MCF 10A (cell line): ENCODE measurements at regions not wholly inside any gene's neighbourhood (a gene's known extent, or its start where the extent isn't known, plus 50 kb on each side); places are given as distances from the start of the nearest gene placed in this dataset.

Source experiments
- BruUV-seq: library from RNA; stranded (reverse); fragments of 400-500 nt; replicated peaks from 2 replicates; lab custom pipeline; 2021; lab: Mats Ljungman, UMichigan
- CTCF ChIA-PET: fragments of 300-600 bp; sonication (Branson Sonifier 250); formaldehyde crosslinking; extraction: SDS; loops from one replicate; lab custom pipeline; 2021; ENCODE audit warnings: antibody characterized with exemption, inconsistent platforms; lab: Yijun Ruan, JAX
- POLR2A ChIA-PET: fragments of 300-600, 350-650 bp; sonication (Branson Sonifier 250); formaldehyde crosslinking; extraction: SDS; loops from one replicate; lab custom pipeline; 2020; ENCODE audit warnings: antibody characterized with exemption, inconsistent platforms; lab: Yijun Ruan, JAX
- DNase-seq: peaks from one replicate; pipeline ENCODE4 v3.0.0-alpha.2; 2018; ENCODE audit not compliant: unreplicated experiment
- H3K27ac Mint-ChIP-seq: one replicate; pipeline ENCODE4 v1.8.0; 2022; ENCODE audit warnings: mild to moderate bottlenecking, low read depth, mixed read lengths; ENCODE audit not compliant: unreplicated experiment
- H3K27me3 Mint-ChIP-seq: one replicate; pipeline ENCODE4 v1.8.0; 2022; ENCODE audit warnings: mixed read lengths; ENCODE audit not compliant: insufficient read depth, unreplicated experiment
- H3K36me3 Mint-ChIP-seq: one replicate; pipeline ENCODE4 v1.8.0; 2022; ENCODE audit warnings: mild to moderate bottlenecking, moderate library complexity, mixed read lengths; ENCODE audit not compliant: insufficient read depth, unreplicated experiment
- H3K4me1 Mint-ChIP-seq: one replicate; pipeline ENCODE4 v1.8.0; 2022; ENCODE audit warnings: mixed read lengths; ENCODE audit not compliant: insufficient read depth, unreplicated experiment
- H3K4me3 Mint-ChIP-seq: one replicate; pipeline ENCODE4 v1.8.0; 2022; ENCODE audit warnings: mild to moderate bottlenecking, moderate library complexity, mixed read lengths; ENCODE audit not compliant: unreplicated experiment
- H3K9me3 Mint-ChIP-seq: one replicate; pipeline ENCODE4 v1.8.0; 2022; ENCODE audit warnings: mixed read lengths; ENCODE audit not compliant: unreplicated experiment
- intact Hi-C: fragments of 100-400 bp; cut with micrococcal nuclease; formaldehyde crosslinking; loops from 2 replicates; pipeline ENCODE4 v1.14.1; 2022
- TF ChIP-seq, protein P1 (sequence below): fragments of 200-600 bp; IDR thresholded peaks from one replicate; pipeline ENCODE4 v1.8.0; 2022; ENCODE audit warnings: antibody characterized with exemption, mild to moderate bottlenecking; ENCODE audit not compliant: unreplicated experiment

DNA sequence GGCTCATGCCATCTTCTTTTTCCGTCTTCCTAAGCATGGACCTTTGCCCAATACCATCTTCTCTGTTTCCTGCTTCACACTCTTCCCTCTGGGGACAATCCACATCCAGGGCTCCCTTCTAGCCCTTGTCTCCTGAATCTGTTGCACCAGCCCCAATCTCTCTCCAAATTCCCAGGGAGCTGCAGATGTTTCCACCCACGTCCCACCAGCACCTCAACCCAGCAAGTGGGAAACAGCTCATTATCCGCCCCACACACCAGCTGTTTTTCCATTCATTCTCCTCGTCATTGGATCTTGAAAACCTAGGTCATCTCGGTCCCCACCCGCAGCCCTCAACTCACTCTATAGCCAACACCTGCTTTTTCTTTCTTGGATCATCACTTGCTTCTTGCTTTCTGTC lies 185.0 kb upstream of the CDYL start:
- TF ChIP-seq, protein P1, sequence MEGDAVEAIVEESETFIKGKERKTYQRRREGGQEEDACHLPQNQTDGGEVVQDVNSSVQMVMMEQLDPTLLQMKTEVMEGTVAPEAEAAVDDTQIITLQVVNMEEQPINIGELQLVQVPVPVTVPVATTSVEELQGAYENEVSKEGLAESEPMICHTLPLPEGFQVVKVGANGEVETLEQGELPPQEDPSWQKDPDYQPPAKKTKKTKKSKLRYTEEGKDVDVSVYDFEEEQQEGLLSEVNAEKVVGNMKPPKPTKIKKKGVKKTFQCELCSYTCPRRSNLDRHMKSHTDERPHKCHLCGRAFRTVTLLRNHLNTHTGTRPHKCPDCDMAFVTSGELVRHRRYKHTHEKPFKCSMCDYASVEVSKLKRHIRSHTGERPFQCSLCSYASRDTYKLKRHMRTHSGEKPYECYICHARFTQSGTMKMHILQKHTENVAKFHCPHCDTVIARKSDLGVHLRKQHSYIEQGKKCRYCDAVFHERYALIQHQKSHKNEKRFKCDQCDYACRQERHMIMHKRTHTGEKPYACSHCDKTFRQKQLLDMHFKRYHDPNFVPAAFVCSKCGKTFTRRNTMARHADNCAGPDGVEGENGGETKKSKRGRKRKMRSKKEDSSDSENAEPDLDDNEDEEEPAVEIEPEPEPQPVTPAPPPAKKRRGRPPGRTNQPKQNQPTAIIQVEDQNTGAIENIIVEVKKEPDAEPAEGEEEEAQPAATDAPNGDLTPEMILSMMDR = no peak
- H3K27me3 Mint-ChIP-seq = no peaks in the 10 kb centered on the region
- intact Hi-C loops = no loop called here

DNA sequence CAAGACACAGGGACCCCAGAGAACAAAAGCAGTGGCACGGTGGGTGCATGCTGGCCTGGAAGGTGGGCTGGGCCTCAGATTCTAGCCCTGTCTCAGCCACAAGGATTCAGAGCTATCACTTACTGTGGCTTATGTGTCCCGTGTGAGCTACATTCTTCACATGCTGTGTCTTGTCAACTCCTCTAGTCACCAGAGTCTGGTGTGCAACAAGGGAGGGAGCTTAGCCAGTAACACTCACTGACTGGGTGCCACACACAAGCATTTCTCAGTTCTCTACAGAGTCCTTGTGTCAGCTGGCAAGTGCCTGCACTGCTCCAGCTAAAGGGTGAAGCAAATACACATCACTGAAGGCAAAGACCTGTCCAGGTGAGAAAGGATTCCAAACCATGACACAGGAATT lies 186.9 kb upstream of the CDYL start:
- POLR2A ChIA-PET = no interaction called here
- TF ChIP-seq, protein P1 = no peak
- Mint-ChIP-seq H3K27ac (no peak overlapping the region), H3K4me3 (no peak overlapping the region), H3K36me3 (no peaks in the 10 kb centered on the region), H3K9me3 (peaks cover 10% of the 10 kb centered on the region), H3K27me3 (no peaks in the 10 kb centered on the region), H3K4me1 (peaks cover 23% of the 10 kb centered on the region)
- intact Hi-C loops = no loop called here
- CTCF ChIA-PET = no interaction called here
- DNase-seq = no peak
- no TSS peak for BruUV-seq

More for the DNA sequence above, 185.0 kb upstream of the CDYL start:
- Mint-ChIP-seq H3K9me3 (peaks cover 10% of the 10 kb centered on the region), H3K4me1 (peaks cover 18% of the 10 kb centered on the region), H3K36me3 (no peaks in the 10 kb centered on the region), H3K27ac (no peak overlapping the region), H3K4me3 (no peak overlapping the region)
- ChIA-PET POLR2A (no interaction called here), CTCF (interaction anchor here (0.5 kb wide), 1 partner anchor 135 kb away, joined by 3 read pairs; no protein-coding TSS in a partner anchor)
- BruUV-seq = no TSS peak
- no peak for DNase-seq

DNA sequence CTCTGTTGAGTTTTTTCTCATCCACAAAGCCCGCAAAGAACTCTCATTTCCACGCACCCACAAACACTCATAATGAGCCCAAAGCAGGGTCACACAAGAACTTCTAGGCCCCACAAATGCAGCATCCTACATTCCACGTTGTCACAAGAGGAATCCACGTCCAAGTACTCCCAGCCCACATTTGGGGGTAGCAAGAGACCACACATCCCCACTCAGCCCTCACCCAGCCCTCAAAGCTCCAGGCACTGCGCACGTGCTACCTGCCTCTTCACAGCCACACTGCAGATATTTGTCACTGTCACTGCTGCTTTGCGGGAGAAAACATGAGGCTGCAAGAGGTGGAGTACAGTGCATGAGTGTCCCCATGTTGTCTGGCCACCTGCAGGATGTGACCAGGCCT lies 187.6 kb upstream of the CDYL start:
- TF ChIP-seq, protein P1 = no peak
- Mint-ChIP-seq H3K36me3 (no peaks in the 10 kb centered on the region), H3K9me3 (peaks cover 10% of the 10 kb centered on the region), H3K27ac (no peak overlapping the region), H3K4me3 (no peak overlapping the region), H3K4me1 (peaks cover 23% of the 10 kb centered on the region), H3K27me3 (no peaks in the 10 kb centered on the region)
- ChIA-PET POLR2A (no interaction called here), CTCF (no interaction called here)
- intact Hi-C loops = no loop called here
- no TSS peak for BruUV-seq
- DNase-seq = no peak

DNA sequence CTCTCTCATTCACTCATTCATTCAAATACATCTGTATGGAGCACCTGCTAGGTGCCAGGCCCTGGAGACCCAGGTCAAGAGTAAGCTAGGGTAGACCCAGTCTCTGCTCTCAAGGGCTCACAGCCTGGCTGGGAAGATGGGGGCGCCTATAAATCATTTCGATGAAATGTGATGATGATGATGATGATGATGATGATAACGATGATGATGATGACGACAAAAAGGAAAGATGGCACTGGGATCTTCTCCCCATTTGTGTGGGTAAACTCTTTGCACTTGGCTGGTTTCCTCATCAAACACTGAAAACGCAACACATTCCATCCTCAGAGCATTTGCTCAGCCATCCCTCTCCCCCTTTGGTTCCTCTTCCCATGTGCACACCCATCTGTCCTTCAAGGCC lies 188.0 kb upstream of the CDYL start:
- CTCF ChIA-PET = no interaction called here
- peak overlapping the region; percentile 21 for H3K27ac Mint-ChIP-seq
- H3K36me3 Mint-ChIP-seq = no peaks in the 10 kb centered on the region

More for the DNA sequence above, 188.0 kb upstream of the CDYL start:
- POLR2A ChIA-PET = no interaction called here
- intact Hi-C loops = no loop called here
- DNase-seq = no peak
- no TSS peak for BruUV-seq
- TF ChIP-seq, protein P1 = no peak
- H3K9me3 Mint-ChIP-seq = peaks cover 10% of the 10 kb centered on the region
- H3K4me1 Mint-ChIP-seq = peaks cover 25% of the 10 kb centered on the region
- H3K4me3 Mint-ChIP-seq = no peak overlapping the region
- no peaks in the 10 kb centered on the region for H3K27me3 Mint-ChIP-seq
